ENCODE measurements at regions not wholly inside any gene's neighbourhood (a gene's known extent, or its start where the extent isn't known, plus 50 kb on each side); places are given as distances from the start of the nearest gene placed in this dataset.

- TF ChIP-seq CTCF (IDR thresholded peaks at IDR 0.05; ENCODE audit: insufficient read depth, low read length) (no peak), GABPA (IDR thresholded peaks at IDR 0.05; ENCODE audit: low read depth) (no peak)
Observed at GRCh38 chrX:147699061-147699460, 212.7 kb upstream of the FMR1 start.
